Neural progenitor cell (in vitro differentiated cells): ENCODE measurements at regions not wholly inside any gene's neighbourhood (a gene's known extent, or its start where the extent isn't known, plus 50 kb on each side); places are given as distances from the start of the nearest gene placed in this dataset.
"Not testable (repeated sequence)": the region's sequence is repeated elsewhere in the genome, so short reads cannot be mapped to it uniquely, and the experiment has no call there.

Source experiments
- DNase-seq: peaks from one replicate; pipeline ENCODE4 v3.0.0-alpha.2; 2016; ENCODE audit warnings: low spot score
- H2AFZ ChIP-seq: fragments of 200-600 bp; sonication (generic); replicated peaks from 2 replicates; pipeline ENCODE4 v1.6.1; 2016; ENCODE audit warnings: antibody characterized with exemption
- H3F3A ChIP-seq: fragments of 200-600 bp; sonication (generic); 2 replicates; pipeline ENCODE4 v1.6.1; 2016; ENCODE audit warnings: antibody characterized with exemption, low read depth
- H3K27ac ChIP-seq: fragments of 200-600 bp; sonication (generic); 2 replicates; pipeline ENCODE4 v1.5.1; 2016; ENCODE audit warnings: mild to moderate bottlenecking
- H3K27me3 ChIP-seq: fragments of 200-600 bp; sonication (generic); 2 replicates; pipeline ENCODE4 v1.6.1; 2016; ENCODE audit warnings: mild to moderate bottlenecking, moderate library complexity
- H3K36me3 ChIP-seq: fragments of 200-600 bp; sonication (generic); 2 replicates; pipeline ENCODE4 v1.5.1; 2016
- H3K4me1 ChIP-seq: fragments of 200-600 bp; sonication (generic); 2 replicates; pipeline ENCODE4 v1.6.1; 2016; ENCODE audit warnings: mixed run types
- H3K4me2 ChIP-seq: fragments of 200-600 bp; sonication (generic); 2 replicates; pipeline ENCODE4 v1.6.1; 2016
- H3K4me3 ChIP-seq: fragments of 200-600 bp; sonication (generic); 2 replicates; pipeline ENCODE4 v1.5.1; 2016
- H3K79me2 ChIP-seq: fragments of 200-600 bp; sonication (generic); 2 replicates; pipeline ENCODE4 v1.6.1; 2016; ENCODE audit warnings: low read depth
- H3K9ac ChIP-seq: fragments of 200-600 bp; sonication (generic); 2 replicates; pipeline ENCODE4 v1.6.1; 2016
- H3K9me3 ChIP-seq: fragments of 200-600 bp; sonication (generic); 2 replicates; pipeline ENCODE4 v1.5.1; 2016; ENCODE audit warnings: low read depth
- H4K20me1 ChIP-seq: fragments of 200-600 bp; sonication (generic); 2 replicates; pipeline ENCODE4 v1.6.1; 2016; ENCODE audit warnings: low read depth
- H3K27ac Mint-ChIP-seq: 3 replicates; pipeline ENCODE4 v1.8.0; 2021; ENCODE audit warnings: mixed read lengths
- H3K27me3 Mint-ChIP-seq: 2 replicates; pipeline ENCODE4 v1.8.0; 2022; ENCODE audit warnings: low read depth, mild to moderate bottlenecking, inconsistent platforms, moderate library complexity, mixed read lengths; ENCODE audit not compliant: insufficient read depth
- H3K36me3 Mint-ChIP-seq: 3 replicates; pipeline ENCODE4 v1.8.0; 2021; ENCODE audit warnings: mixed read lengths
- H3K4me1 Mint-ChIP-seq: 3 replicates; pipeline ENCODE4 v1.8.0; 2021; ENCODE audit warnings: mixed read lengths
- H3K4me3 Mint-ChIP-seq: 3 replicates; pipeline ENCODE4 v1.8.0; 2021; ENCODE audit warnings: mild to moderate bottlenecking, moderate library complexity, mixed read lengths
- H3K9me3 Mint-ChIP-seq: 3 replicates; pipeline ENCODE4 v1.8.0; 2020; ENCODE audit warnings: mixed read lengths
- EZH2 ChIP-seq: fragments of 200-600 bp; sonication (generic); IDR thresholded peaks from 2 replicates; pipeline ENCODE4 v1.6.1; 2017; ENCODE audit warnings: antibody characterized with exemption, mild to moderate bottlenecking, moderate library complexity
- EZH2phosphoT487 ChIP-seq: fragments of 200-600 bp; sonication (generic); IDR thresholded peaks from 2 replicates; pipeline ENCODE4 v1.6.1; 2017; ENCODE audit warnings: antibody characterized with exemption
- TF ChIP-seq, protein P1 (sequence below): fragments of 200-600 bp; sonication (generic); IDR thresholded peaks from 2 replicates; pipeline ENCODE4 v1.5.1; 2017; ENCODE audit warnings: antibody characterized with exemption, mild to moderate bottlenecking

DNA sequence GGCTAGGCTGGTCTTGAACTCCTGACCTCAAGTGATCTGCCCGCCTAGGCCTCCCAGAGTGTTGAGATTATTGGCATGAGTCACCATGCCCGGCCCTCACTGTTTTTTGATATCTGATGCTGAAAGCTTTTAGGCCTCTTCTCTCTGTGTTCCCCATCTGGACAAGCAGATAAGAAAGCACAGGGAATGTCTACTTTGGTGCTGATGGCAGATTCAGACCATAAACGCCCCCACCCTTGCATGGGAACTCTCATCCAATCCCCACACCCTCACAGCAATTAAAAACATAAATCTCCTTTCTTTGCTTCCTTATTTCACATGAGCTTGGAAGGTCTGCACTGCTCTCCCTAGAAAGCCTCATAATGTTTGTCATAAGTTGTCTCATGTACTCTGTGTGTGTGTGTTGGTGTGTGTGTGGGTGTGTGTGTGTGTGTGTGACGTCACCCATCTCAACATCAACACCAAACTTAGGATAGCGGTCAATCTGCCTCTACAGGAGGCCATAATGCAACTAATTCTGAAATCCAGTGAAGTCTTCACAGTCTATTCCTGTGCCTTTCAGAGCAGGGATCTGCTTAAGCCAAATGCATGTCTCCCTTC, 335.6 kb upstream of the USP9Y start:
- no peak overlapping the region for H3K4me2 ChIP-seq
- no peak for DNase-seq
- H3K4me1 Mint-ChIP-seq, result no peaks in the 10 kb centered on the region
- H3K9me3 ChIP-seq, result no peaks in the 10 kb centered on the region
- no peaks in the 10 kb centered on the region for H4K20me1 ChIP-seq
- TF ChIP-seq EZH2, result no peak
- TF ChIP-seq EZH2phosphoT487, result no peak
- TF ChIP-seq, protein P1, sequence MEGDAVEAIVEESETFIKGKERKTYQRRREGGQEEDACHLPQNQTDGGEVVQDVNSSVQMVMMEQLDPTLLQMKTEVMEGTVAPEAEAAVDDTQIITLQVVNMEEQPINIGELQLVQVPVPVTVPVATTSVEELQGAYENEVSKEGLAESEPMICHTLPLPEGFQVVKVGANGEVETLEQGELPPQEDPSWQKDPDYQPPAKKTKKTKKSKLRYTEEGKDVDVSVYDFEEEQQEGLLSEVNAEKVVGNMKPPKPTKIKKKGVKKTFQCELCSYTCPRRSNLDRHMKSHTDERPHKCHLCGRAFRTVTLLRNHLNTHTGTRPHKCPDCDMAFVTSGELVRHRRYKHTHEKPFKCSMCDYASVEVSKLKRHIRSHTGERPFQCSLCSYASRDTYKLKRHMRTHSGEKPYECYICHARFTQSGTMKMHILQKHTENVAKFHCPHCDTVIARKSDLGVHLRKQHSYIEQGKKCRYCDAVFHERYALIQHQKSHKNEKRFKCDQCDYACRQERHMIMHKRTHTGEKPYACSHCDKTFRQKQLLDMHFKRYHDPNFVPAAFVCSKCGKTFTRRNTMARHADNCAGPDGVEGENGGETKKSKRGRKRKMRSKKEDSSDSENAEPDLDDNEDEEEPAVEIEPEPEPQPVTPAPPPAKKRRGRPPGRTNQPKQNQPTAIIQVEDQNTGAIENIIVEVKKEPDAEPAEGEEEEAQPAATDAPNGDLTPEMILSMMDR, result no peak
- H3K27me3 ChIP-seq, result no peaks in the 10 kb centered on the region
- no peaks in the 10 kb centered on the region for H3K36me3 ChIP-seq
- H3K4me1 ChIP-seq, result no peaks in the 10 kb centered on the region
- no peak overlapping the region for H3K27ac Mint-ChIP-seq
- no peaks in the 10 kb centered on the region for H3K27me3 Mint-ChIP-seq
- no peak overlapping the region for H3K9ac ChIP-seq
- H3K79me2 ChIP-seq, result no peaks in the 10 kb centered on the region
- H3K27ac ChIP-seq, result no peak overlapping the region
- no peak overlapping the region for H3K4me3 ChIP-seq
- H3F3A ChIP-seq, result no peaks in the 10 kb centered on the region
- no peak overlapping the region for H3K4me3 Mint-ChIP-seq
- no peak overlapping the region for H2AFZ ChIP-seq
- H3K9me3 Mint-ChIP-seq, result no peaks in the 10 kb centered on the region
- no peaks in the 10 kb centered on the region for H3K36me3 Mint-ChIP-seq

GRCh38 chrY:12374588-12374987, 326.4 kb upstream of the USP9Y start:
- not testable (repeated sequence) for H3K36me3 ChIP-seq, H3K27me3 ChIP-seq, H3K27me3 Mint-ChIP-seq, H3F3A ChIP-seq, H3K27ac Mint-ChIP-seq, DNase-seq, H3K9me3 Mint-ChIP-seq, H4K20me1 ChIP-seq, H3K4me1 Mint-ChIP-seq, H3K36me3 Mint-ChIP-seq, H3K4me3 Mint-ChIP-seq, H3K9me3 ChIP-seq, H3K9ac ChIP-seq, H3K4me3 ChIP-seq, H3K4me2 ChIP-seq, H3K27ac ChIP-seq, H2AFZ ChIP-seq, H3K79me2 ChIP-seq, H3K4me1 ChIP-seq

DNA sequence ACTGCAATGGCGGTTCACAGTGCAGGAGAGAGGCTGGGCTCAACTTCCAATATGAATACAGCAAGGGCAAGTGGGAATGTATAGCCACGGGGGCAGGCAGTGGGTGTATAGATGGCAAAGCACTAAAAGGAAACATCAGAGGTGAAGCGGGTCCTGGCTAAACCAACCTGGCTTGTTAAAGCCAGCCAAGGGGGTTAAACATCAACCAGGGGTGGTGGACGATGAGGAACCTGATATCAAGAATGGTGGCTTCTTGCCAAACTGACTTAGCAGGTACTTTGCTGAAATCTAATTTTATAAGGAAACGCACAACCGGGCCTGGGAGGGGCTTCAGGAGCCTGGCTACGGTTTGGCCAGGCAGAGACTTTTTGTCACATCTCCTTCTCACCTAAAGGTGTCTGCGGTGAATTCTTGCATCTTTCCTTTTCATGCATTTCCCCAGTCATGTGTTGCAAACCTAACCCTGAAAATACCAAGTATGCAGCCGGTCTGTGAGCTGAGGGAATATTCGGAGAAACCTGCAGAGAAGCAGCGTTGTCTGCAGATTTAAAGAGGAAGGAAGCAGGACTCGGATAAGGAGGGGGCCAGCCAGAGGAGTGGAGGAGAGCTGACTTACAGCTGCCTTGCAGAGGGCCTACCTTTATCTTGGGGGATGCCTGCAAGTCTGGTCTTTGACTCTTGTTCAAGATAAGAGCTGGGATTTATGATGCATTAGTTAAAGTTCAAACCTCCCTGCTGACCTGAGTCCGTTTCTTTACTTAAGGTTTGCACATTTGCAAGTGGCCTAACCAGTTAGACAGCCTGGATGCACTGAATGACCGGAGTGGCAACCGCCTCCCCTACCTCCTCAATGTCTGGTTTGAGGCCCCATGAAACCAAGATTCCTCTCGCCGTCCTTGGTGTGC, 309.1 kb upstream of the USP9Y start:
- H3F3A ChIP-seq, H3K9me3 ChIP-seq, H3K9ac ChIP-seq, H3K27me3 Mint-ChIP-seq, H3K4me3 ChIP-seq, H3K36me3 ChIP-seq, H3K27ac Mint-ChIP-seq, H3K4me2 ChIP-seq, H3K4me1 Mint-ChIP-seq, H2AFZ ChIP-seq, H3K79me2 ChIP-seq, H3K27ac ChIP-seq, H3K4me3 Mint-ChIP-seq, H3K9me3 Mint-ChIP-seq, DNase-seq, H3K36me3 Mint-ChIP-seq, H3K4me1 ChIP-seq, H4K20me1 ChIP-seq, H3K27me3 ChIP-seq: not testable (repeated sequence)

DNA sequence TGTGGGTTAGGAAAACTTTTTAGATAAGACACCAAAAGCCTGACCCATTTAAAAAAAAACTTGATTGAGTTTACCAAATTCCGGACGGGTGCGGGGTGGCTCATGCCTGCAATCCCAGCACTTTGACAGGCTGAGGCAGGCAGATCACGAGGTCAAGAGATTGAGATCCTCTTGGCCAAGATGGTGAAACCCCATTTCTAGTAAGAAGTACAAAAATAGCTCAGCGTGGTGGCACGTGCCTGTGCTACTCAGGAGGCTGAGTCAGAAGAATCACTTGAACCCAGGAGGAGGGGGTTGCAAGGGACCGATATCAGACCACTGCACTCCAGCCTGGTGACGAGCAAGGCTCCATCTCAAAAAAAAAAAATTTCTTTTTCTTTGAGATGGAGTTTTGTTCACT, 307.8 kb upstream of the USP9Y start:
- Mint-ChIP-seq H3K4me3 (no peak overlapping the region), H3K4me1 (no peaks in the 10 kb centered on the region), H3K27ac (no peak overlapping the region), H3K9me3 (no peaks in the 10 kb centered on the region), H3K36me3 (no peaks in the 10 kb centered on the region), H3K27me3 (no peaks in the 10 kb centered on the region)
- no peaks in the 10 kb centered on the region for H3K79me2 ChIP-seq
- H3K4me1 ChIP-seq, result no peaks in the 10 kb centered on the region
- H4K20me1 ChIP-seq, result no peaks in the 10 kb centered on the region
- H3K27me3 ChIP-seq, result no peaks in the 10 kb centered on the region
- no peak for DNase-seq
- no peak overlapping the region for H3K27ac ChIP-seq
- H3K36me3 ChIP-seq, result no peaks in the 10 kb centered on the region
- TF ChIP-seq EZH2 (no peak), EZH2phosphoT487 (no peak)
- TF ChIP-seq, protein P1, result no peak
- H2AFZ ChIP-seq, result no peak overlapping the region
- H3K9ac ChIP-seq, result no peak overlapping the region
- H3K4me3 ChIP-seq, result no peak overlapping the region
- no peaks in the 10 kb centered on the region for H3F3A ChIP-seq
- H3K9me3 ChIP-seq, result no peaks in the 10 kb centered on the region
- H3K4me2 ChIP-seq, result no peak overlapping the region

GRCh38 chrY:12395381-12396120, 305.5 kb upstream of the USP9Y start:
- H3K4me3 Mint-ChIP-seq, H3K36me3 Mint-ChIP-seq, DNase-seq: not testable (repeated sequence)

More at GRCh38 chrY:12395381-12396120, 305.5 kb upstream of the USP9Y start:
- H2AFZ ChIP-seq, H3K9me3 ChIP-seq, H3K36me3 ChIP-seq, H3K4me1 ChIP-seq, H3K9me3 Mint-ChIP-seq, H3K4me2 ChIP-seq, H3F3A ChIP-seq, H3K27ac ChIP-seq, H3K27ac Mint-ChIP-seq, H3K79me2 ChIP-seq, H3K27me3 ChIP-seq, H3K9ac ChIP-seq, H3K27me3 Mint-ChIP-seq, H3K4me1 Mint-ChIP-seq, H4K20me1 ChIP-seq, H3K4me3 ChIP-seq: not testable (repeated sequence)
